K562 (cell line): ENCODE measurements at regions not wholly inside any gene's neighbourhood (a gene's known extent, or its start where the extent isn't known, plus 50 kb on each side); places are given as distances from the start of the nearest gene placed in this dataset.

Experiments used
- ARID3A ChIP-seq: IDR thresholded peaks from 2 replicates; pipeline ENCODE4 v1.6.1; 2012; ENCODE audit warnings: low read depth, low read length, improper control_type of control experiment, borderline replicate concordance
- BRD9 ChIP-seq: fragments of 450-650 bp; IDR thresholded peaks from 2 replicates; pipeline ENCODE4 v1.6.1; 2018; ENCODE audit warnings: low read depth; ENCODE audit not compliant: partially characterized antibody
- CBX8 ChIP-seq: fragments of 200-600 bp; sonication (generic); IDR thresholded peaks from 2 replicates; pipeline ENCODE4 v1.6.1; 2012; ENCODE audit warnings: borderline replicate concordance, mixed run types, low read depth, mild to moderate bottlenecking, moderate library complexity, mixed read lengths, low read length, control low read depth, inconsistent platforms; ENCODE audit not compliant: poor library complexity, severe bottlenecking; ENCODE audit errors: extremely low read depth
- GATA2 ChIP-seq: sonication (generic); formaldehyde crosslinking; IDR thresholded peaks from 2 replicates; pipeline ENCODE4 v1.4.0; 2020; ENCODE audit warnings: mild to moderate bottlenecking, missing genetic modification reagents
- KDM1A ChIP-seq, 2 experiments: fragments of 450-650 bp; IDR thresholded peaks; 2 replicates each; pipeline ENCODE4 v1.6.1; 2016; ENCODE audit warnings: mild to moderate bottlenecking in 2 of 2
- MBD1 ChIP-seq: fragments of 250-450 bp; sonication (Bioruptor Pico); IDR thresholded peaks from 2 replicates; pipeline ENCODE4 v1.8.0; 2022; ENCODE audit warnings: inconsistent platforms
- NFYB ChIP-seq: IDR thresholded peaks from 2 replicates; pipeline ENCODE4 v1.6.1; 2011; ENCODE audit warnings: mild to moderate bottlenecking, moderate library complexity; ENCODE audit not compliant: insufficient read length; ENCODE audit errors: extremely low read depth
- SIX5 ChIP-seq, 2 experiments: IDR thresholded peaks; 2 replicates each; pipeline ENCODE4 v1.6.1; 2011; ENCODE audit warnings: low read length in 2 of 2, borderline replicate concordance in 1 of 2, low read depth in 1 of 2, mild to moderate bottlenecking in 1 of 2, moderate library complexity in 1 of 2; ENCODE audit not compliant: insufficient read depth in 1 of 2
- SOX6 ChIP-seq: fragments of 450-650 bp; IDR thresholded peaks from 2 replicates; pipeline ENCODE4 v1.6.1; 2014; ENCODE audit warnings: mild to moderate bottlenecking
- TFAM ChIP-seq: fragments of 250-450 bp; sonication (Bioruptor Pico); conservative IDR thresholded peaks from 2 replicates; pipeline ENCODE4 v1.5.0; 2021; ENCODE audit warnings: mild to moderate bottlenecking, moderate library complexity
- TFAP4 ChIP-seq: sonication (generic); formaldehyde crosslinking; IDR thresholded peaks from 2 replicates; pipeline ENCODE4 v1.8.0; 2022; ENCODE audit warnings: missing genetic modification reagents, mild to moderate bottlenecking, moderate library complexity, borderline replicate concordance
- TRIM28 ChIP-seq: fragments of 450-650 bp; IDR thresholded peaks from 2 replicates; pipeline ENCODE4 v1.6.1; 2017
- ZBED1 ChIP-seq: IDR thresholded peaks from 2 replicates; pipeline ENCODE4 v1.6.1; 2014
- ZSCAN29 ChIP-seq: fragments of 450-650 bp; IDR thresholded peaks from 2 replicates; pipeline ENCODE4 v1.6.1; 2017

- TF ChIP-seq SIX5 (IDR thresholded peaks at IDR 0.05; ENCODE audit: borderline replicate concordance in 1 of 2, insufficient read depth in 1 of 2, low read depth in 1 of 2, low read length in 2 of 2) (no peak), ZBED1 (no peak), TFAM (CRISPR knock-in tag) (no peak), MBD1 (CRISPR knock-in tag) (no peak), KDM1A (IDR thresholded peaks at IDR 0.05) (no peak), TRIM28 (no peak), ARID3A (no peak), SOX6 (peak; percentile 20; the same call in 1 of the 2 replicates), NFYB (no peak), TFAP4 (CRISPR knock-in tag) (no peak), BRD9 (no peak), ZSCAN29 (no peak), CBX8 (no peak), GATA2 (CRISPR knock-in tag) (no peak)
- TF ChIP-seq, all 486 proteins: peak for 6
Measured at GRCh38 chr6:147065786-147066185, 138.4 kb upstream of the STXBP5 start (continued).
